Smooth muscle cell (in vitro differentiated cells): ENCODE measurements at regions not wholly inside any gene's neighbourhood (a gene's known extent, or its start where the extent isn't known, plus 50 kb on each side); places are given as distances from the start of the nearest gene placed in this dataset.
A peak's percentile ranks its signal among the peaks of the same experiment; 100 is the strongest.

Source experiments
- DNase-seq: peaks from one replicate; lab custom pipeline; 2025; ENCODE audit not compliant: unreplicated experiment; lab: John Stamatoyannopoulos, UW
- H2AFZ ChIP-seq: fragments of 200-600 bp; sonication (generic); 2 replicates; pipeline ENCODE4 v1.6.0; 2016; ENCODE audit warnings: antibody characterized with exemption, low read depth, mild to moderate bottlenecking
- H3F3A ChIP-seq: fragments of 200-600 bp; sonication (generic); 2 replicates; pipeline ENCODE4 v1.6.0; 2017; ENCODE audit warnings: antibody characterized with exemption, low read depth
- H3K27ac ChIP-seq: fragments of 200-600 bp; sonication (generic); 2 replicates; pipeline ENCODE4 v1.5.1; 2016; ENCODE audit warnings: low read depth, mild to moderate bottlenecking
- H3K27me3 ChIP-seq: fragments of 200-600 bp; sonication (generic); 2 replicates; pipeline ENCODE4 v1.6.1; 2016; ENCODE audit warnings: low read depth, mild to moderate bottlenecking
- H3K36me3 ChIP-seq: fragments of 200-600 bp; sonication (generic); 2 replicates; pipeline ENCODE4 v1.5.1; 2016; ENCODE audit warnings: low read depth
- H3K4me1 ChIP-seq: fragments of 200-600 bp; sonication (generic); 2 replicates; pipeline ENCODE4 v1.5.1; 2016; ENCODE audit warnings: low read depth
- H3K4me2 ChIP-seq: fragments of 200-600 bp; sonication (generic); 2 replicates; pipeline ENCODE4 v1.6.0; 2016; ENCODE audit warnings: mild to moderate bottlenecking
- H3K4me3 ChIP-seq: fragments of 200-600 bp; sonication (generic); 2 replicates; pipeline ENCODE4 v1.5.1; 2016; ENCODE audit warnings: mild to moderate bottlenecking
- H3K79me2 ChIP-seq: fragments of 200-600 bp; sonication (generic); 2 replicates; pipeline ENCODE4 v1.6.0; 2016; ENCODE audit warnings: low read depth, mild to moderate bottlenecking
- H3K9ac ChIP-seq: fragments of 200-600 bp; sonication (generic); 2 replicates; pipeline ENCODE4 v1.6.0; 2016; ENCODE audit warnings: low read depth
- H3K9me3 ChIP-seq: fragments of 200-600 bp; sonication (generic); replicated peaks from 2 replicates; pipeline ENCODE4 v1.5.1; 2016; ENCODE audit warnings: low read depth
- H4K20me1 ChIP-seq: fragments of 200-600 bp; sonication (generic); 2 replicates; pipeline ENCODE4 v1.6.0; 2016; ENCODE audit warnings: low read depth
- WGBS: methylation state at CpG from one replicate; pipeline ENCODE4 v1.1.7; 2016; ENCODE audit warnings: low lambda C conversion rate; 5-methylcytosine and 5-hydroxymethylcytosine counted together
- TF ChIP-seq, protein P1 (sequence below): fragments of 200-600 bp; sonication (generic); IDR thresholded peaks from 2 replicates; pipeline ENCODE4 v1.5.1; 2017; ENCODE audit warnings: borderline replicate concordance, mild to moderate bottlenecking, antibody characterized with exemption; ENCODE audit not compliant: insufficient read depth, poor library complexity, severe bottlenecking

DNA sequence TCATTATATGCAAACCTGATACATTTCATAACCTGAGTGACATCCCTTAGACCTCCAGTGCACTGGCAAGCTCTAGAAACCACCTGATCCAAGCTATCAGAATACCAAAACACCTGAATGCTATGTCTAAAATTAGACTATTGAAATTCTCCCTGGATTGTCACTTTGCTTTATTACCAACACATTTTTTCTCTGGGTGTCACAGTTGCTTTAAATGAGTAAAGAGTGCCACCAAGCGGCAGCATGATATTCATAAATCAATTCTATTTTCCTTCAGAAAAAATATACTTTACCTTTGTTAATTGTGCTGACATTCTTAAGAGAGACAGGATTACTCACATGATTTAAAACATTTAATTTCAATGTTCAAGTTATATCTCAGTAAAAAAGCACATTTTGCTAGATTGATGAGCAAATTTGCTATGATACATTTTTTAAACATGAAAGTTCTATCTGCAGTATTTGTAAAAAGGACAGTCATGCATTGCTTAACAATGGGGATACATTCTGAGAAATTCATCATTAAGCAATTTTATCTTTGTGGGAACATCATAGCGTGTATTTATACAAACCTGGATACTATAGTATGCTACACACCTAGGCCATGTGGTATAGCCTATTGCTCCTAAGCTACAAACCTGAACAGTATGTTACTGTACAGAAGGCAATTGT is 338.4 kb upstream of the SLC39A10 start:
- Histone ChIP-seq H4K20me1 (no peaks in the 10 kb centered on the region), H3K4me2 (no peak overlapping the region), H2AFZ (no peak overlapping the region), H3K4me1 (no peaks in the 10 kb centered on the region), H3F3A (no peaks in the 10 kb centered on the region), H3K9me3 (no peaks in the 10 kb centered on the region), H3K4me3 (no peak overlapping the region), H3K27ac (no peak overlapping the region), H3K36me3 (no peaks in the 10 kb centered on the region), H3K79me2 (no peaks in the 10 kb centered on the region), H3K27me3 (no peaks in the 10 kb centered on the region), H3K9ac (no peak overlapping the region)
- TF ChIP-seq, protein P1, sequence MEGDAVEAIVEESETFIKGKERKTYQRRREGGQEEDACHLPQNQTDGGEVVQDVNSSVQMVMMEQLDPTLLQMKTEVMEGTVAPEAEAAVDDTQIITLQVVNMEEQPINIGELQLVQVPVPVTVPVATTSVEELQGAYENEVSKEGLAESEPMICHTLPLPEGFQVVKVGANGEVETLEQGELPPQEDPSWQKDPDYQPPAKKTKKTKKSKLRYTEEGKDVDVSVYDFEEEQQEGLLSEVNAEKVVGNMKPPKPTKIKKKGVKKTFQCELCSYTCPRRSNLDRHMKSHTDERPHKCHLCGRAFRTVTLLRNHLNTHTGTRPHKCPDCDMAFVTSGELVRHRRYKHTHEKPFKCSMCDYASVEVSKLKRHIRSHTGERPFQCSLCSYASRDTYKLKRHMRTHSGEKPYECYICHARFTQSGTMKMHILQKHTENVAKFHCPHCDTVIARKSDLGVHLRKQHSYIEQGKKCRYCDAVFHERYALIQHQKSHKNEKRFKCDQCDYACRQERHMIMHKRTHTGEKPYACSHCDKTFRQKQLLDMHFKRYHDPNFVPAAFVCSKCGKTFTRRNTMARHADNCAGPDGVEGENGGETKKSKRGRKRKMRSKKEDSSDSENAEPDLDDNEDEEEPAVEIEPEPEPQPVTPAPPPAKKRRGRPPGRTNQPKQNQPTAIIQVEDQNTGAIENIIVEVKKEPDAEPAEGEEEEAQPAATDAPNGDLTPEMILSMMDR, result peak; percentile 78
- WGBS, result 0% methylated on average over 2 of the region's 2 CpGs
- no peak for DNase-seq

DNA sequence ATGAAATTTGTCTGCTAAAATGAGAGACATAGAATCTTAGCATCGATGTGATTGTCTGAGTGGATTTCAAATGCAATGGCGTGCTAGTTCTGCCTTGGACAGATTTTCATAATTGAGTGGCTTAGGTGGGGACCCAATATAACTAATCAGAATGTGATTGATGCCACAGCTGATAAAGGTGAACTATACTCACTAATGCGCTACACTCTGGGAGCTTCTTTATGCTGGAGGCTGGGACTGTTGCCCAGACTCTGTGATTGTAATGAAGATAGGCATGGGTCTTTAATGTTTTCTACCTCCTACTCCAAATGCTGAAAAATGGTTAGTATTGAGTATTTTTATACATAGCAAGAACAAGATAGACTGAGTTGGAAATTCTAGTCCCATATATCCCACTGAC is 339.5 kb upstream of the SLC39A10 start:
- no peak overlapping the region for H3K27ac ChIP-seq
- no peak overlapping the region for H3K4me2 ChIP-seq
- H4K20me1 ChIP-seq, result no peaks in the 10 kb centered on the region
- no peak overlapping the region for H3K9ac ChIP-seq
- no peak overlapping the region for H3K4me3 ChIP-seq
- H3K27me3 ChIP-seq, result no peaks in the 10 kb centered on the region
- no peaks in the 10 kb centered on the region for H3F3A ChIP-seq
- H2AFZ ChIP-seq, result peak overlapping the region; percentile 15
- TF ChIP-seq, protein P1, result no peak
- WGBS, result 95% methylated on average over 3 of the region's 3 CpGs
- DNase-seq, result no peak
- no peaks in the 10 kb centered on the region for H3K79me2 ChIP-seq
- no peaks in the 10 kb centered on the region for H3K4me1 ChIP-seq
- H3K9me3 ChIP-seq, result no peaks in the 10 kb centered on the region
- no peaks in the 10 kb centered on the region for H3K36me3 ChIP-seq

DNA sequence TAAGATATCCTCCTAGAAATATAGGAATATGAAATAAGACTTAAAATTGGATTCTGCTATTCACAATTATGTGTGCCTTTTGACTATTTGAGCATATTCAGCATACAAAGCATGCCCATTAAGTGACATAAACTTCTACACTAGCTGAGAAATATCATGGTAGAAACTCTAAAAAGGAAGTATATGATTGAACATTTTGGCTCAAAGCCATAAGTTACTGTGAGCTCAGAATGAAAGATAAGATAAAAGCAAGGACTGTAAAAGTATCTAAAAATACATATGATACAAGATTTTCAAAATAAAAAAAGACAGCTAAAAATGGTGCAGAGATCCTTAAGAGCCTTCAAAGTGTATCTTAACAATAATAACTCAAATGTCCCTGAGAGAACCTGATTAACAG is 340.5 kb upstream of the SLC39A10 start:
- Histone ChIP-seq H3K36me3 (no peaks in the 10 kb centered on the region), H3K9me3 (no peaks in the 10 kb centered on the region), H3K27me3 (no peaks in the 10 kb centered on the region), H3F3A (no peaks in the 10 kb centered on the region), H3K27ac (no peak overlapping the region), H3K4me1 (no peaks in the 10 kb centered on the region), H4K20me1 (no peaks in the 10 kb centered on the region), H3K9ac (no peak overlapping the region), H3K4me2 (no peak overlapping the region), H2AFZ (peak overlapping the region; percentile 15), H3K79me2 (no peaks in the 10 kb centered on the region), H3K4me3 (no peak overlapping the region)
- DNase-seq, result no peak
- TF ChIP-seq, protein P1, result no peak

DNA sequence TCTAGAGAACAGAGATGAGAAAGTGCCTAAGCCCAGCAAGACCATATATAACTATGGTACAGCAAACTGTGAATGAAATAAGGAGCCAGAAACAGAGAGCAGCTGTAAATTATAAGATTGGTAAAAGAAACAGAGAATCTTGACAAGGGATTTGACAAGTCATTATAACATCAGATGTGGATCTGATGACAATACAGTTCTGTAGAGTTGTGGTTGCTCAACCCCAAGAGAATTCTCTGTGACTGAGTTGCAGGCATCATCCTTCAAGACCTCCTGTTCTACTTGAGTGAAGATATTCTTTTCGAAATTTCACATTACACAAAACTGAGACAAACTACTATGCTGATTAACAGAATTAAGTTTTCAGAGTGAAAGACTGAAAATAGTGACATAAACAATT is 343.1 kb upstream of the SLC39A10 start:
- Histone ChIP-seq H3K27me3 (no peaks in the 10 kb centered on the region), H3K36me3 (no peaks in the 10 kb centered on the region), H3F3A (no peaks in the 10 kb centered on the region), H3K9ac (no peak overlapping the region), H3K27ac (no peak overlapping the region), H3K4me1 (no peaks in the 10 kb centered on the region), H4K20me1 (no peaks in the 10 kb centered on the region), H3K9me3 (no peaks in the 10 kb centered on the region), H3K4me2 (no peak overlapping the region), H2AFZ (no peak overlapping the region), H3K79me2 (no peaks in the 10 kb centered on the region), H3K4me3 (no peak overlapping the region)
- 93% methylated on average over 1 of the region's 1 CpG for WGBS
- TF ChIP-seq, protein P1, result no peak
- no peak for DNase-seq
